ENCODE measurements at regions not wholly inside any gene's neighbourhood (a gene's known extent, or its start where the extent isn't known, plus 50 kb on each side); places are given as distances from the start of the nearest gene placed in this dataset.

DNA sequence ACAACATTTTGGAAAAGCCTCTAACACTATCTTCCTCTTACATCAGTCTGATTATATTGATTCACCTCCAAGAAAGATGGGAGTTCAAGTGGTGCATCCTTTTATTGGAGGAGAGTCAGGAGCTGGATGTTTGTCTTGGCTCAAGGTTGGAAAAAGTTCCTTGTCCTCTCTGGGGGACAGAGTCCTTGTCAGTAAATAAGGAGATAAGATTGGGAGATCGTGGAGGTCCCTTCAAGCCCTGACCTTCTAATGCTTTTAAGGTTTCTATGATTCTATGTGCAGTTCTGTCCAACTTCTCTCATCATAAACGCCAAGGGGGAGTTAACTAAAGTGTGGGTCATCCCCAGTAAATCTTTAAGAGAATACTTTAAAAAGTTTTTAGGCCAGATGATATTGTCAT, 60.9 kb upstream of the CCBE1 start:
- no peak for TF ChIP-seq GATA2 (IDR thresholded peaks at IDR 0.05; ENCODE audit: low read depth, low read length)
- TF ChIP-seq GATA3 (IDR thresholded peaks at IDR 0.05; ENCODE audit: low read depth, low read length): no peak
